Panc1 (cell line): ENCODE measurements at regions not wholly inside any gene's neighbourhood (a gene's known extent, or its start where the extent isn't known, plus 50 kb on each side); places are given as distances from the start of the nearest gene placed in this dataset.

ENCODE experiments used
- ATAC-seq: fragments of 200-7000 bp; cut with Tn5 transposase; 2 replicates; pipeline ENCODE4 v1.9.1; 2020; ENCODE audit warnings: mild to moderate bottlenecking, moderate library complexity
- BruUV-seq: library from RNA; stranded (reverse); fragments of 400-500 nt; replicated peaks from 2 replicates; lab custom pipeline; 2021; lab: Mats Ljungman, UMichigan
- CTCF ChIA-PET: fragments of 300-600 bp; sonication (Branson Sonifier 250); formaldehyde crosslinking; loops from one replicate; lab custom pipeline; 2022; ENCODE audit warnings: antibody characterized with exemption; lab: Charles Lee
- POLR2A ChIA-PET: fragments of 300-600 bp; sonication (Branson Sonifier 250); formaldehyde crosslinking; loops from one replicate; lab custom pipeline; 2022; ENCODE audit warnings: antibody characterized with exemption; lab: Charles Lee
- DNase-seq: peaks from one replicate; pipeline ENCODE4 v3.0.0-alpha.2; 2010; ENCODE audit warnings: low read depth, low spot score
- H3K27ac ChIP-seq: 2 replicates; pipeline ENCODE4 v1.5.1; 2011; ENCODE audit warnings: mild to moderate bottlenecking, low read length, inconsistent platforms
- H3K27me3 ChIP-seq: fragments of 200-500 bp; sonication (Bioruptor generic); 2 replicates; pipeline ENCODE4 v1.6.0; 2014; ENCODE audit warnings: low read length, inconsistent platforms; ENCODE audit not compliant: control insufficient read depth, insufficient read depth
- H3K36me3 ChIP-seq: fragments of 200-500 bp; sonication (Bioruptor generic); 2 replicates; pipeline ENCODE4 v1.5.1; 2014; ENCODE audit warnings: inconsistent platforms, mild to moderate bottlenecking, low read length, moderate library complexity; ENCODE audit not compliant: control insufficient read depth, insufficient read depth
- H3K4me1 ChIP-seq: 2 replicates; pipeline ENCODE4 v1.5.1; 2011; ENCODE audit warnings: inconsistent platforms, mild to moderate bottlenecking, low read length, moderate library complexity; ENCODE audit not compliant: control insufficient read depth, insufficient read depth
- H3K4me3 ChIP-seq, 2 experiments: 2 replicates each; pipeline ENCODE4 v1.5.1; 2011 to 2012; ENCODE audit warnings: low read depth in 2 of 2, low read length in 2 of 2, mild to moderate bottlenecking in 2 of 2, inconsistent platforms in 1 of 2, moderate library complexity in 1 of 2
- H3K9me3 ChIP-seq: fragments of 200-500 bp; sonication (Bioruptor generic); 2 replicates; pipeline ENCODE4 v1.5.1; 2014; ENCODE audit warnings: low read depth, mild to moderate bottlenecking, inconsistent platforms, low read length, moderate library complexity; ENCODE audit not compliant: control insufficient read depth, insufficient read depth
- POLR2AphosphoS5 ChIP-seq: IDR thresholded peaks from 2 replicates; pipeline ENCODE4 v1.6.1; 2012; ENCODE audit warnings: mild to moderate bottlenecking, low read depth, low read length, moderate library complexity
- SIN3A ChIP-seq: IDR thresholded peaks from 2 replicates; pipeline ENCODE4 v1.6.1; 2012; ENCODE audit warnings: low read depth, mild to moderate bottlenecking, low read length, moderate library complexity, borderline replicate concordance; ENCODE audit not compliant: insufficient read depth
- TCF7L2 ChIP-seq: IDR thresholded peaks from 2 replicates; pipeline ENCODE4 v1.6.1; 2011; ENCODE audit warnings: mild to moderate bottlenecking, low read depth, low read length, inconsistent platforms
- in situ Hi-C: cut with HindIII; loops from 2 replicates; pipeline ENCODE4 v1.10.0; 2016; ENCODE audit warnings: low sequenced_read_pairs, low pct_unique_long_range_greater_than_20kb
- intact Hi-C: fragments of 100-400 bp; cut with micrococcal nuclease; formaldehyde crosslinking; loops from one replicate; pipeline ENCODE4 v1.10.0; 2022; ENCODE audit not compliant: unreplicated experiment
- TF ChIP-seq, protein P1 (sequence below): fragments of 450-650 bp; IDR thresholded peaks from 2 replicates; pipeline ENCODE4 v1.5.1; 2017; ENCODE audit warnings: mild to moderate bottlenecking
- TF ChIP-seq, protein P2 (sequence below), 2 experiments: IDR thresholded peaks; 2 replicates each; pipeline ENCODE4 v1.6.1; 2011 to 2012; ENCODE audit warnings: low read depth in 2 of 2, control low read depth in 1 of 2, low read length in 1 of 2, mild to moderate bottlenecking in 1 of 2, moderate library complexity in 1 of 2; ENCODE audit not compliant: insufficient read depth in 1 of 2

DNA sequence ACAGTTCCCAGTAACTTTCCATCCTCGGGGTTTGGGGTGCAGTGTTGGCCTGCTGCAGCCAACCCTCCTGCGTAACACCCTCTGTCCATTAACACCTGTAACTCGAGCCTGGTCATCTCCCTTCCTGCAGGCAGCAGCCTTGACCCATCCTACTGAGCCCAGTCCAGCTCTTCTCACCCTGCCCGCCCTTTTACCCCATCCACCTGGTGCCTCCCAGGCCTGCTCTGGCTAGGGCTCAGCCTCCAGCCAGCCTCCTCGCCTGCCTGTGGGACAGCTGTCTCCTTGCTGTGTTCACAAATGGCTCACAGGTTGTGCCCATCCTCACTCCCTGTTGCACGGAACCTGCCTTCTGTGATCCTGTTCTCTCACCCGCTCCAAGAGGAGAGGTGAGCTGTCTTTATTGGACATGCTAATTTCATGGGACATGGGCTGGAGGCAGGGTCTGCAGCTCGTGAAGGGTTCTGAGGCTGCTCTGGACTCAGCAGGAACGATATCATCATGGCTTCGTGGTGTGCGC is 277.2 kb upstream of the TCERG1L start:
- CTCF ChIA-PET = no interaction called here
- POLR2A ChIA-PET = no interaction called here

GRCh38 chr10:131590567-131590966 is 279.0 kb upstream of the TCERG1L start:
- no peak overlapping the region for H3K27ac ChIP-seq
- H3K36me3 ChIP-seq = no peaks in the 10 kb centered on the region
- no TSS peak for BruUV-seq
- CTCF ChIA-PET = no interaction called here
- POLR2A ChIA-PET = no interaction called here
- ATAC-seq (no peak), DNase-seq (no peak)
- in situ Hi-C loops (no loop called here), intact Hi-C loops (no loop called here)
- TF ChIP-seq, protein P1, sequence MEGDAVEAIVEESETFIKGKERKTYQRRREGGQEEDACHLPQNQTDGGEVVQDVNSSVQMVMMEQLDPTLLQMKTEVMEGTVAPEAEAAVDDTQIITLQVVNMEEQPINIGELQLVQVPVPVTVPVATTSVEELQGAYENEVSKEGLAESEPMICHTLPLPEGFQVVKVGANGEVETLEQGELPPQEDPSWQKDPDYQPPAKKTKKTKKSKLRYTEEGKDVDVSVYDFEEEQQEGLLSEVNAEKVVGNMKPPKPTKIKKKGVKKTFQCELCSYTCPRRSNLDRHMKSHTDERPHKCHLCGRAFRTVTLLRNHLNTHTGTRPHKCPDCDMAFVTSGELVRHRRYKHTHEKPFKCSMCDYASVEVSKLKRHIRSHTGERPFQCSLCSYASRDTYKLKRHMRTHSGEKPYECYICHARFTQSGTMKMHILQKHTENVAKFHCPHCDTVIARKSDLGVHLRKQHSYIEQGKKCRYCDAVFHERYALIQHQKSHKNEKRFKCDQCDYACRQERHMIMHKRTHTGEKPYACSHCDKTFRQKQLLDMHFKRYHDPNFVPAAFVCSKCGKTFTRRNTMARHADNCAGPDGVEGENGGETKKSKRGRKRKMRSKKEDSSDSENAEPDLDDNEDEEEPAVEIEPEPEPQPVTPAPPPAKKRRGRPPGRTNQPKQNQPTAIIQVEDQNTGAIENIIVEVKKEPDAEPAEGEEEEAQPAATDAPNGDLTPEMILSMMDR = no peak
- no peak for TF ChIP-seq TCF7L2
- no peak for TF ChIP-seq POLR2AphosphoS5
- no peak for TF ChIP-seq SIN3A
- TF ChIP-seq, protein P2, sequence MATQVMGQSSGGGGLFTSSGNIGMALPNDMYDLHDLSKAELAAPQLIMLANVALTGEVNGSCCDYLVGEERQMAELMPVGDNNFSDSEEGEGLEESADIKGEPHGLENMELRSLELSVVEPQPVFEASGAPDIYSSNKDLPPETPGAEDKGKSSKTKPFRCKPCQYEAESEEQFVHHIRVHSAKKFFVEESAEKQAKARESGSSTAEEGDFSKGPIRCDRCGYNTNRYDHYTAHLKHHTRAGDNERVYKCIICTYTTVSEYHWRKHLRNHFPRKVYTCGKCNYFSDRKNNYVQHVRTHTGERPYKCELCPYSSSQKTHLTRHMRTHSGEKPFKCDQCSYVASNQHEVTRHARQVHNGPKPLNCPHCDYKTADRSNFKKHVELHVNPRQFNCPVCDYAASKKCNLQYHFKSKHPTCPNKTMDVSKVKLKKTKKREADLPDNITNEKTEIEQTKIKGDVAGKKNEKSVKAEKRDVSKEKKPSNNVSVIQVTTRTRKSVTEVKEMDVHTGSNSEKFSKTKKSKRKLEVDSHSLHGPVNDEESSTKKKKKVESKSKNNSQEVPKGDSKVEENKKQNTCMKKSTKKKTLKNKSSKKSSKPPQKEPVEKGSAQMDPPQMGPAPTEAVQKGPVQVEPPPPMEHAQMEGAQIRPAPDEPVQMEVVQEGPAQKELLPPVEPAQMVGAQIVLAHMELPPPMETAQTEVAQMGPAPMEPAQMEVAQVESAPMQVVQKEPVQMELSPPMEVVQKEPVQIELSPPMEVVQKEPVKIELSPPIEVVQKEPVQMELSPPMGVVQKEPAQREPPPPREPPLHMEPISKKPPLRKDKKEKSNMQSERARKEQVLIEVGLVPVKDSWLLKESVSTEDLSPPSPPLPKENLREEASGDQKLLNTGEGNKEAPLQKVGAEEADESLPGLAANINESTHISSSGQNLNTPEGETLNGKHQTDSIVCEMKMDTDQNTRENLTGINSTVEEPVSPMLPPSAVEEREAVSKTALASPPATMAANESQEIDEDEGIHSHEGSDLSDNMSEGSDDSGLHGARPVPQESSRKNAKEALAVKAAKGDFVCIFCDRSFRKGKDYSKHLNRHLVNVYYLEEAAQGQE (IDR thresholded peaks at IDR 0.05; ENCODE audit: insufficient read depth in 1 of 2, low read depth in 2 of 2, low read length in 1 of 2) = no peak
- H3K9me3 ChIP-seq = no peaks in the 10 kb centered on the region
- H3K4me3 ChIP-seq = no peak overlapping the region
- no peaks in the 10 kb centered on the region for H3K4me1 ChIP-seq
- H3K27me3 ChIP-seq = no peaks in the 10 kb centered on the region

More for the DNA sequence above, 277.2 kb upstream of the TCERG1L start:
- H3K36me3 ChIP-seq = no peaks in the 10 kb centered on the region
- H3K9me3 ChIP-seq = no peaks in the 10 kb centered on the region
- no peak for ATAC-seq
- DNase-seq = no peak
- no peak overlapping the region for H3K4me3 ChIP-seq
- TF ChIP-seq TCF7L2 (no peak), POLR2AphosphoS5 (no peak), SIN3A (no peak)
- TF ChIP-seq, protein P2 (IDR thresholded peaks at IDR 0.05; ENCODE audit: insufficient read depth in 1 of 2, low read depth in 2 of 2, low read length in 1 of 2) = no peak
- TF ChIP-seq, protein P1 = no peak
- H3K27ac ChIP-seq = no peak overlapping the region
- BruUV-seq = no TSS peak
- intact Hi-C loops = no loop called here
- in situ Hi-C loops = no loop called here
- no peaks in the 10 kb centered on the region for H3K27me3 ChIP-seq
- H3K4me1 ChIP-seq = no peaks in the 10 kb centered on the region
